Panc1 (cell line): ENCODE measurements at regions not wholly inside any gene's neighbourhood (a gene's known extent, or its start where the extent isn't known, plus 50 kb on each side); places are given as distances from the start of the nearest gene placed in this dataset.

Source experiments
- POLR2AphosphoS5 ChIP-seq: IDR thresholded peaks from 2 replicates; pipeline ENCODE4 v1.6.1; 2012; ENCODE audit warnings: mild to moderate bottlenecking, low read depth, low read length, moderate library complexity
- REST ChIP-seq, 2 experiments: IDR thresholded peaks; 2 replicates each; pipeline ENCODE4 v1.6.1; 2011 to 2012; ENCODE audit warnings: low read depth in 2 of 2, control low read depth in 1 of 2, low read length in 1 of 2, mild to moderate bottlenecking in 1 of 2, moderate library complexity in 1 of 2; ENCODE audit not compliant: insufficient read depth in 1 of 2
- TCF7L2 ChIP-seq: IDR thresholded peaks from 2 replicates; pipeline ENCODE4 v1.6.1; 2011; ENCODE audit warnings: mild to moderate bottlenecking, low read depth, low read length, inconsistent platforms
- TF ChIP-seq, protein P1 (sequence below): fragments of 450-650 bp; IDR thresholded peaks from 2 replicates; pipeline ENCODE4 v1.5.1; 2017; ENCODE audit warnings: mild to moderate bottlenecking

- TF ChIP-seq, protein P1, sequence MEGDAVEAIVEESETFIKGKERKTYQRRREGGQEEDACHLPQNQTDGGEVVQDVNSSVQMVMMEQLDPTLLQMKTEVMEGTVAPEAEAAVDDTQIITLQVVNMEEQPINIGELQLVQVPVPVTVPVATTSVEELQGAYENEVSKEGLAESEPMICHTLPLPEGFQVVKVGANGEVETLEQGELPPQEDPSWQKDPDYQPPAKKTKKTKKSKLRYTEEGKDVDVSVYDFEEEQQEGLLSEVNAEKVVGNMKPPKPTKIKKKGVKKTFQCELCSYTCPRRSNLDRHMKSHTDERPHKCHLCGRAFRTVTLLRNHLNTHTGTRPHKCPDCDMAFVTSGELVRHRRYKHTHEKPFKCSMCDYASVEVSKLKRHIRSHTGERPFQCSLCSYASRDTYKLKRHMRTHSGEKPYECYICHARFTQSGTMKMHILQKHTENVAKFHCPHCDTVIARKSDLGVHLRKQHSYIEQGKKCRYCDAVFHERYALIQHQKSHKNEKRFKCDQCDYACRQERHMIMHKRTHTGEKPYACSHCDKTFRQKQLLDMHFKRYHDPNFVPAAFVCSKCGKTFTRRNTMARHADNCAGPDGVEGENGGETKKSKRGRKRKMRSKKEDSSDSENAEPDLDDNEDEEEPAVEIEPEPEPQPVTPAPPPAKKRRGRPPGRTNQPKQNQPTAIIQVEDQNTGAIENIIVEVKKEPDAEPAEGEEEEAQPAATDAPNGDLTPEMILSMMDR = no peak
- TF ChIP-seq REST (IDR thresholded peaks at IDR 0.05; ENCODE audit: insufficient read depth in 1 of 2, low read depth in 2 of 2, low read length in 1 of 2) (no peak), TCF7L2 (no peak), POLR2AphosphoS5 (no peak)
Measured at GRCh38 chr2:53475321-53475720, 292.3 kb upstream of the CHAC2 start.
